HG03378 (cell line): ENCODE measurements at regions not wholly inside any gene's neighbourhood (a gene's known extent, or its start where the extent isn't known, plus 50 kb on each side); places are given as distances from the start of the nearest gene placed in this dataset.
"Not testable (repeated sequence)": the region's sequence is repeated elsewhere in the genome, so short reads cannot be mapped to it uniquely, and the experiment has no call there.

Experiments
- ATAC-seq: cut with Tn5 transposase; IDR thresholded peaks from one replicate; pipeline ENCODE4 v1.9.1; 2021; ENCODE audit warnings: mild to moderate bottlenecking, moderate library complexity; ENCODE audit not compliant: unreplicated experiment

- no peak for ATAC-seq
These were observed 2140.6 kb downstream of the NCAM2 start for GRCh38 chr21:23138797-23139196.

- ATAC-seq = no peak
These were observed 2153.9 kb downstream of the NCAM2 start for GRCh38 chr21:23152130-23152529.

- not testable (repeated sequence) for ATAC-seq
These were observed 2155.6 kb downstream of the NCAM2 start for GRCh38 chr21:23153842-23154241.

GRCh38 chr21:23155281-23155680 is 2157.1 kb downstream of the NCAM2 start:
- ATAC-seq = no peak

GRCh38 chr21:23160914-23161313 is 2162.7 kb downstream of the NCAM2 start:
- no peak for ATAC-seq

GRCh38 chr21:23162198-23162946 is 2164.2 kb downstream of the NCAM2 start:
- ATAC-seq = no peak
